ENCODE measurements at regions not wholly inside any gene's neighbourhood (a gene's known extent, or its start where the extent isn't known, plus 50 kb on each side); places are given as distances from the start of the nearest gene placed in this dataset.

- H3K4me1 Mint-ChIP-seq = peaks cover 10% of the 10 kb centered on the region
- H3K79me2 ChIP-seq (ENCODE audit: low read depth) = no peaks in the 10 kb centered on the region
- no peak overlapping the region for H3K4me2 ChIP-seq
- H3K36me3 ChIP-seq = no peaks in the 10 kb centered on the region
- H4K20me1 ChIP-seq (ENCODE audit: low read depth) = no peaks in the 10 kb centered on the region
- no peaks in the 10 kb centered on the region for H3K27me3 ChIP-seq
- no peak overlapping the region for H3K27ac Mint-ChIP-seq
- H3K9me3 ChIP-seq (ENCODE audit: low read depth) = no peaks in the 10 kb centered on the region
- no peak overlapping the region for H3K4me3 Mint-ChIP-seq
- no peak overlapping the region for H2AFZ ChIP-seq (replicated peaks)
- no peaks in the 10 kb centered on the region for H3K36me3 Mint-ChIP-seq
- TF ChIP-seq, protein P1, sequence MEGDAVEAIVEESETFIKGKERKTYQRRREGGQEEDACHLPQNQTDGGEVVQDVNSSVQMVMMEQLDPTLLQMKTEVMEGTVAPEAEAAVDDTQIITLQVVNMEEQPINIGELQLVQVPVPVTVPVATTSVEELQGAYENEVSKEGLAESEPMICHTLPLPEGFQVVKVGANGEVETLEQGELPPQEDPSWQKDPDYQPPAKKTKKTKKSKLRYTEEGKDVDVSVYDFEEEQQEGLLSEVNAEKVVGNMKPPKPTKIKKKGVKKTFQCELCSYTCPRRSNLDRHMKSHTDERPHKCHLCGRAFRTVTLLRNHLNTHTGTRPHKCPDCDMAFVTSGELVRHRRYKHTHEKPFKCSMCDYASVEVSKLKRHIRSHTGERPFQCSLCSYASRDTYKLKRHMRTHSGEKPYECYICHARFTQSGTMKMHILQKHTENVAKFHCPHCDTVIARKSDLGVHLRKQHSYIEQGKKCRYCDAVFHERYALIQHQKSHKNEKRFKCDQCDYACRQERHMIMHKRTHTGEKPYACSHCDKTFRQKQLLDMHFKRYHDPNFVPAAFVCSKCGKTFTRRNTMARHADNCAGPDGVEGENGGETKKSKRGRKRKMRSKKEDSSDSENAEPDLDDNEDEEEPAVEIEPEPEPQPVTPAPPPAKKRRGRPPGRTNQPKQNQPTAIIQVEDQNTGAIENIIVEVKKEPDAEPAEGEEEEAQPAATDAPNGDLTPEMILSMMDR (IDR thresholded peaks at IDR 0.05) = no peak
- TF ChIP-seq EZH2phosphoT487 (IDR thresholded peaks at IDR 0.05) (no peak), EZH2 (IDR thresholded peaks at IDR 0.05) (no peak)
- no peaks in the 10 kb centered on the region for H3K4me1 ChIP-seq
- H3K27ac ChIP-seq = no peak overlapping the region
- no peaks in the 10 kb centered on the region for H3K27me3 Mint-ChIP-seq (ENCODE audit: insufficient read depth, low read depth)
- no peak for DNase-seq (ENCODE audit: low spot score)
- no peaks in the 10 kb centered on the region for H3F3A ChIP-seq (ENCODE audit: low read depth)
- H3K9ac ChIP-seq = no peak overlapping the region
- H3K4me3 ChIP-seq = no peak overlapping the region
- peaks cover 8% of the 10 kb centered on the region for H3K9me3 Mint-ChIP-seq
Observed at GRCh38 chr18:60228609-60229595, 143.7 kb downstream of the MC4R start.

DNA sequence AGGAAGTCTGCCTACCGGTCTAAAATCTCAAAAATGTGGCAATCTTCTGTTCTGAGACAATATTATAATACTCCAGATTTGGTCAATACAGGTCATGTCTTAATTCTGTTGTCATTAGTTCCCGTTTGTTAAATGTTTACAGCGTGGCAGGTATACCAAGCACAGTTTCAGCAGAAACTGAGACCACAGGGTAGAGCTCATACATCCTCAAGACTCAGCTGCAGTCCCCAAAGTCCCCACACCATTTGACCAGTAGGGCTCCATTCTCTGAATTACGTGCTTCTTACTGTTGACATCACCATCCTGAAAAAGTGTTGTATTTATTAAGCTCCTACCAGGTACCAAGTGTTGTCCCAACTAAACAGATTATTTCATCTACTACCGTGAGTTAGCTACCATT is 157.1 kb downstream of the MC4R start:
- Mint-ChIP-seq H3K9me3 (no peaks in the 10 kb centered on the region), H3K4me1 (no peaks in the 10 kb centered on the region), H3K4me3 (no peak overlapping the region), H3K36me3 (no peaks in the 10 kb centered on the region), H3K27ac (no peak overlapping the region), H3K27me3 (ENCODE audit: insufficient read depth, low read depth) (no peaks in the 10 kb centered on the region)
- no peaks in the 10 kb centered on the region for H3K27me3 ChIP-seq
- H3K9me3 ChIP-seq (ENCODE audit: low read depth) = no peaks in the 10 kb centered on the region
- no peaks in the 10 kb centered on the region for H4K20me1 ChIP-seq (ENCODE audit: low read depth)
- no peak overlapping the region for H3K4me2 ChIP-seq
- no peak overlapping the region for H3K27ac ChIP-seq
- no peak overlapping the region for H3K4me3 ChIP-seq
- H3K79me2 ChIP-seq (ENCODE audit: low read depth) = no peaks in the 10 kb centered on the region
- H3F3A ChIP-seq (ENCODE audit: low read depth) = no peaks in the 10 kb centered on the region
- DNase-seq (ENCODE audit: low spot score) = no peak
- H2AFZ ChIP-seq (replicated peaks) = no peak overlapping the region
- TF ChIP-seq, protein P1 (IDR thresholded peaks at IDR 0.05) = no peak
- TF ChIP-seq EZH2 (IDR thresholded peaks at IDR 0.05) (no peak), EZH2phosphoT487 (IDR thresholded peaks at IDR 0.05) (no peak)
- no peaks in the 10 kb centered on the region for H3K36me3 ChIP-seq
- no peaks in the 10 kb centered on the region for H3K4me1 ChIP-seq
- H3K9ac ChIP-seq = no peak overlapping the region

GRCh38 chr18:60209042-60209441 is 163.5 kb downstream of the MC4R start:
- H3K4me1 Mint-ChIP-seq = no peaks in the 10 kb centered on the region
- Histone ChIP-seq H3K4me3 (no peak overlapping the region), H3K79me2 (ENCODE audit: low read depth) (no peaks in the 10 kb centered on the region), H3K9me3 (ENCODE audit: low read depth) (no peaks in the 10 kb centered on the region), H3F3A (ENCODE audit: low read depth) (no peaks in the 10 kb centered on the region), H3K36me3 (no peaks in the 10 kb centered on the region), H3K4me1 (no peaks in the 10 kb centered on the region), H4K20me1 (ENCODE audit: low read depth) (no peaks in the 10 kb centered on the region), H2AFZ (replicated peaks) (no peak overlapping the region), H3K4me2 (no peak overlapping the region), H3K9ac (no peak overlapping the region), H3K27ac (no peak overlapping the region), H3K27me3 (no peaks in the 10 kb centered on the region)
- no peak overlapping the region for H3K4me3 Mint-ChIP-seq
- no peak for DNase-seq (ENCODE audit: low spot score)
- H3K36me3 Mint-ChIP-seq = no peaks in the 10 kb centered on the region
- no peaks in the 10 kb centered on the region for H3K9me3 Mint-ChIP-seq
- H3K27ac Mint-ChIP-seq = no peak overlapping the region
- H3K27me3 Mint-ChIP-seq (ENCODE audit: insufficient read depth, low read depth) = no peaks in the 10 kb centered on the region
- TF ChIP-seq EZH2 (IDR thresholded peaks at IDR 0.05) (no peak), EZH2phosphoT487 (IDR thresholded peaks at IDR 0.05) (no peak)
- TF ChIP-seq, protein P1 (IDR thresholded peaks at IDR 0.05) = no peak
